Muscle of back (tissue), 3 donors: ENCODE measurements at regions not wholly inside any gene's neighbourhood (a gene's known extent, or its start where the extent isn't known, plus 50 kb on each side); places are given as distances from the start of the nearest gene placed in this dataset.

Experiments
- DNase-seq, 3 donors: peaks; one replicate each; pipeline versions ENCODE4 v3.0.0 to v3.0.0-alpha.2; 2013

GRCh38 chr7:4612939-4613841, 68.9 kb upstream of the FOXK1 start:
- peak; percentile 14 to 49 (median 36) for DNase-seq

- peak; percentile 56 to 71 (median 68) for DNase-seq
Observed at GRCh38 chr7:4613846-4614548, 68.1 kb upstream of the FOXK1 start.

GRCh38 chr7:4616116-4616515, 66.0 kb upstream of the FOXK1 start:
- no peak for DNase-seq

- DNase-seq: no peak
Observed at GRCh38 chr7:4621396-4621795, 60.7 kb upstream of the FOXK1 start.

- no peak for DNase-seq
Observed at GRCh38 chr7:4626318-4626845, 55.7 kb upstream of the FOXK1 start.

- no peak for DNase-seq
Observed at GRCh38 chr7:4629287-4629895, 52.7 kb upstream of the FOXK1 start.

GRCh38 chr7:4631380-4632179, 50.5 kb upstream of the FOXK1 start:
- peak; percentile 85 to 90 (median 87) for DNase-seq
